Right lobe of liver (tissue), 6 donors: ENCODE measurements at regions not wholly inside any gene's neighbourhood (a gene's known extent, or its start where the extent isn't known, plus 50 kb on each side); places are given as distances from the start of the nearest gene placed in this dataset.

Experiments used
- ATAC-seq, 4 donors: fragments of 200-7000 bp; cut with Tn5 transposase; one replicate each; pipeline ENCODE4 v1.9.1; 2020; ENCODE audit warnings: mild to moderate bottlenecking in 4 of 4, moderate library complexity in 4 of 4
- DNase-seq, 3 donors: peaks; one replicate each; pipeline ENCODE4 v3.0.0-alpha.2; 2020
- H3K27ac ChIP-seq, 3 donors: fragments of 200-600 bp; one replicate each; pipeline ENCODE4 v1.8.0; 2022
- H3K27me3 ChIP-seq, 2 donors: fragments of 200-600 bp; one replicate each; pipeline ENCODE4 v1.8.0; 2022
- H3K36me3 ChIP-seq, 4 donors: fragments of 200-600 bp; sonication (generic) in 1 of 4; one replicate each; pipeline versions ENCODE4 v1.5.1 to v1.8.0; 2017 to 2022; ENCODE audit warnings: control low read depth in 1 of 4
- H3K4me1 ChIP-seq, 4 donors: fragments of 200-600 bp; sonication (generic) in 1 of 4; one replicate each; pipeline versions ENCODE4 v1.5.1 to v1.8.0; 2017 to 2022; ENCODE audit warnings: control low read depth in 1 of 4
- H3K4me3 ChIP-seq, 3 donors: fragments of 200-600 bp; one replicate each; pipeline ENCODE4 v1.8.0; 2022
- H3K9me3 ChIP-seq, 4 donors: fragments of 200-600 bp; sonication (generic) in 1 of 4; one replicate each; pipeline versions ENCODE4 v1.5.1 to v1.8.0; 2017 to 2022; ENCODE audit warnings: control low read depth in 1 of 4
- POLR2A ChIP-seq: fragments of 450-650 bp; IDR thresholded peaks from one replicate; pipeline ENCODE4 v1.6.1; 2017; ENCODE audit warnings: antibody characterized with exemption, mild to moderate bottlenecking
- WGBS: methylation state at CpG from one replicate; pipeline ENCODE4 v1.1.6; 2018; ENCODE audit warnings: low coverage, low lambda C conversion rate; ENCODE audit not compliant: insufficient coverage; ENCODE audit errors: missing lambda C conversion rate; 5-methylcytosine and 5-hydroxymethylcytosine counted together
- intact Hi-C, 2 donors: fragments of 100-400 bp; cut with DNase I; formaldehyde crosslinking; loops; one replicate each; pipeline versions ENCODE4 v1.11.2 to v1.14.1; 2022
- TF ChIP-seq, protein P1 (sequence below), 4 donors: fragments of 200-600 bp in 3 of 4; fragments of 450-650 bp in 1 of 4; IDR thresholded peaks; one replicate each; pipeline versions ENCODE4 v1.5.1 to v1.8.0; 2016 to 2022; ENCODE audit warnings: antibody characterized with exemption in 4 of 4, mild to moderate bottlenecking in 2 of 4
- donor health status: DM: no; HTN: yes; CAD: no.
- donor health status: DM: no; HTN: no; CAD: no.
- donor health status: DM: no; HTN: no; CAD: no.
- donor health status: DM: no; HTN: yes; CAD: no.
- donor health status: DM: no; HTN: yes; CAD: no.

DNA sequence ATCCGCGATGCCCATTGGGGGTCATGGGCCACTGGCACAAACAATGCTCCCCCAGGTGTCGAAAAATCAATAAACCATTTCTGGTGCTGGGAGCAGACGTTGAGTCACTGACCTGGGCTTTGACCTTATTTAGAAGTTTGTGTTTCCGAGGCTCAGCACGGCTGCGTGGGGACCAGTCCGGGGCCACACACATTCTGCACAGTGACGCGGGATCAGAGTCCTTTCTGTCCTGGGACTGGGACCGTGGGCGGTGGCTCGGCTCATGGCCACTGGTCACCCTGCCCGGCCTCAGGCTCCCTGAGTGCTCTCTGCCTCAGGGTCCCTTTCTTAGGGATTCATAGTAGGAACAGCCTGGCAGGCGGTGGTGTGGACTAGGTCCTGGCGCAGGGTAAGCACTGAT is 1266.0 kb downstream of the BRD1 start:
- H3K4me1 ChIP-seq: no peaks in the 10 kb centered on the region
- H3K27ac ChIP-seq: no peak overlapping the region
- no peaks in the 10 kb centered on the region for H3K27me3 ChIP-seq
- ATAC-seq: peak in 2 of 4 donors; percentile 47 to 52
- no peak overlapping the region for H3K4me3 ChIP-seq
- no peaks in the 10 kb centered on the region for H3K36me3 ChIP-seq
- DNase-seq: peak in 1 of 3 donors; percentile 33
- intact Hi-C loops: no loop called here
- WGBS: 48% methylated on average over 14 of the region's 16 CpGs
- no peaks in the 10 kb centered on the region for H3K9me3 ChIP-seq
- TF ChIP-seq, protein P1, sequence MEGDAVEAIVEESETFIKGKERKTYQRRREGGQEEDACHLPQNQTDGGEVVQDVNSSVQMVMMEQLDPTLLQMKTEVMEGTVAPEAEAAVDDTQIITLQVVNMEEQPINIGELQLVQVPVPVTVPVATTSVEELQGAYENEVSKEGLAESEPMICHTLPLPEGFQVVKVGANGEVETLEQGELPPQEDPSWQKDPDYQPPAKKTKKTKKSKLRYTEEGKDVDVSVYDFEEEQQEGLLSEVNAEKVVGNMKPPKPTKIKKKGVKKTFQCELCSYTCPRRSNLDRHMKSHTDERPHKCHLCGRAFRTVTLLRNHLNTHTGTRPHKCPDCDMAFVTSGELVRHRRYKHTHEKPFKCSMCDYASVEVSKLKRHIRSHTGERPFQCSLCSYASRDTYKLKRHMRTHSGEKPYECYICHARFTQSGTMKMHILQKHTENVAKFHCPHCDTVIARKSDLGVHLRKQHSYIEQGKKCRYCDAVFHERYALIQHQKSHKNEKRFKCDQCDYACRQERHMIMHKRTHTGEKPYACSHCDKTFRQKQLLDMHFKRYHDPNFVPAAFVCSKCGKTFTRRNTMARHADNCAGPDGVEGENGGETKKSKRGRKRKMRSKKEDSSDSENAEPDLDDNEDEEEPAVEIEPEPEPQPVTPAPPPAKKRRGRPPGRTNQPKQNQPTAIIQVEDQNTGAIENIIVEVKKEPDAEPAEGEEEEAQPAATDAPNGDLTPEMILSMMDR (IDR thresholded peaks at IDR 0.05): no peak

DNA sequence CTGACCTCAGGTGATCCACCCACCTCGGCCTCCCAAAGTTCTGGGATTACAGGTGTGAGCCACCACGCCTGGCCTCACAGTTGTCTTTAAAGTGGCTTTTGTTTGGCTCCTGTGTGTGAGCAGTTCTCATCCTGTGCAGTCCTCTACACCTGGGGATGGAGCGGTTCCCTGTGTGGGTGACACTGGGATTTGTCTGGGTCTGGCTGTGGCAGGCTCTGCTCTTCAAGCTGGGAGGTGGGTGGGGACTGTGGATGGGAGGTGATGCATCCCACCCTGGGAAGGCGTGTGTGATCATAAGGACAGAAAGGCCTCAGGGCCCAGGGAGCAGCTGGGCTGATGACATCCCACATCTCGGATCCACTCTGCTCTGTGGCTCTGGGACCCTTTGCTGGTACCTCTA is 1266.8 kb downstream of the BRD1 start:
- Histone ChIP-seq H3K27me3 (no peaks in the 10 kb centered on the region), H3K4me3 (no peak overlapping the region), H3K36me3 (no peaks in the 10 kb centered on the region), H3K4me1 (no peaks in the 10 kb centered on the region), H3K9me3 (no peaks in the 10 kb centered on the region), H3K27ac (no peak overlapping the region)
- WGBS: 48% methylated on average over 3 of the region's 5 CpGs
- DNase-seq (no peak), ATAC-seq (no peak)
- intact Hi-C loops: no loop called here
- TF ChIP-seq POLR2A: no peak
- TF ChIP-seq, protein P1 (IDR thresholded peaks at IDR 0.05): no peak

DNA sequence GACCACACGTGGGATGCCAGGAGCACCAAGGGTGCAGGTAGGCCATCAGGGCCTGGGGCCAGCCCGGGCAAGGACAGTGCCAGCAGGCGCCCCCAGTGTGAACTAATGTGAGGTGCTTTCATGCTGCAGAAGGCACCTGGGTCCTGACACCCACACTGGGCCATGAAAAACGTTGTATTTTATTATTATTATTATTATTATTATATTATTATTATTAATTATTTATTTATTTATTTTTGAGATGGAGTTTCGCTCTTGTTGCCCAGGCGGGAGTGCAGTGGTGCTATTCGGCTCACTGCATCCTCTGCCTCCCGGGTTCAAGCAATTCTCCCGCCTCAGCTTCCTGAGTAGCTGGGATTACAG is 1267.3 kb downstream of the BRD1 start:
- no peaks in the 10 kb centered on the region for H3K4me1 ChIP-seq
- WGBS: 69% methylated on average over 7 of the region's 9 CpGs
- intact Hi-C loops: no loop called here
- TF ChIP-seq, protein P1 (IDR thresholded peaks at IDR 0.05): no peak
- no peaks in the 10 kb centered on the region for H3K27me3 ChIP-seq
- H3K36me3 ChIP-seq: no peaks in the 10 kb centered on the region
- no peak for ATAC-seq
- no peak overlapping the region for H3K27ac ChIP-seq
- DNase-seq: no peak
- no peak overlapping the region for H3K4me3 ChIP-seq
- H3K9me3 ChIP-seq: no peaks in the 10 kb centered on the region

DNA sequence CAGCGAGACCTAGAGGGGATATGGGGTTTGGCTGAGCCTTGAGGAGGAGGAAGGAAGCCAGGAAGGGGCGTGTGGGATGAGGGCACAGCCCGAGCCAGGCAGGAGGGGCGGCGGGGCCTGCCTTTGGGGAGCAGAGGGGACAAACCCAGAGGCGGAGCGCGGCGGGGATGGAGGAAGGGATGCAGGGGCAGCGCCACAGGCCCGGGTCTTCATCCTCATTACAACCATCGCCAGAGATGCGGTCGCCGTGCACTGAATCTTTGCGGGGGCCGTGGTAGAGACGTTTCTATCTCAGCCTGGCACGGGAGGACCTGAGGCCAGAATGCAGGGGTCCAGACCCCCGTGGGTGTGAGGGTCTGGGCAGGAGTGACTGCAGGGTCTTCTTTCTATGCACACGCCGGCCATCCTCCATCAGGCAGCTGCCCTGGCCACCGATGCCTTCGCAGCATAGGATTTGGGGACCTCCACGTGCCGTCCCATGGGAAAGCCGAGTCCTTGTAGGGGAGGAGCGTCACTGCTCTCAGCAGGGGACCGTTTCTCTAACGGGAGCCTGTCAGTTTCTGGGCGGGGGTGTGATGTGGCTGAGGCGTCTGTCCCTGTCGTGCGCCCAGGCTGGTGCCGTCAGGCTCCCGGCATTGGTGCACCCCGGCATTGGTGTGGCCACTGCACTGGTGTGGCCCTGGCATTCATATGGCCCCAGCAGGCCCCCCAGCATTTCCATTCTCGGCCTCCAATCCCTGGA is 1267.9 kb downstream of the BRD1 start:
- no peak for ATAC-seq
- no peaks in the 10 kb centered on the region for H3K9me3 ChIP-seq
- H3K36me3 ChIP-seq: no peaks in the 10 kb centered on the region
- WGBS: 42% methylated on average over 5 of the region's 38 CpGs
- no peaks in the 10 kb centered on the region for H3K4me1 ChIP-seq
- no peak overlapping the region for H3K27ac ChIP-seq
- H3K4me3 ChIP-seq: no peak overlapping the region
- TF ChIP-seq, protein P1 (IDR thresholded peaks at IDR 0.05): no peak
- no peak for TF ChIP-seq POLR2A
- DNase-seq: no peak
- intact Hi-C loops: no loop called here
- H3K27me3 ChIP-seq: no peaks in the 10 kb centered on the region
